ENCODE measurements at regions not wholly inside any gene's neighbourhood (a gene's known extent, or its start where the extent isn't known, plus 50 kb on each side); places are given as distances from the start of the nearest gene placed in this dataset.

DNA sequence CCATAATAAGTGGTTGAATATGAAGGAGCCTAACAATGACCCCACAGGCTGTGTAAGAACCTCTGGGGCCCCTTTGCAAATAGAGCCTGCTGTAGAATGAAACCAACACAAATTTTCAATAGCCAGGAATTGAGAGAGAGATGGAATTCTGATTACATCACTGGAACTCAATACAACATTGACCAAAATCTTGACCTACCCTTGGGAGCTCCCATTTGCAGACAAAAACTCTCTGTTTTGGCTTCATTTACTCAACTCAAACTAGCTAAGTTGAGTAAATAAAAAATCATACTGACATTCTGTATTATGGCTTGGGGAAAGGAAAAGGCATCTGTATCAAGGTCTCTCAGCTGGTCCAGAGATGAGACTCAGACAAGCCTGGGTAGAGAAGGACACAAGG is 91.0 kb downstream of the TBX3 start:
- TF ChIP-seq EP300 (IDR thresholded peaks at IDR 0.05; ENCODE audit: borderline replicate concordance in 1 of 2, low read depth in 2 of 2, low read length in 2 of 2) (no peak), KDM4A (IDR thresholded peaks at IDR 0.05; ENCODE audit: low read depth, low read length, severe bottlenecking) (no peak), EGR1 (IDR thresholded peaks at IDR 0.05; ENCODE audit: borderline replicate concordance, low read depth, low read length) (no peak), HDAC2 (IDR thresholded peaks at IDR 0.05; ENCODE audit: borderline replicate concordance in 1 of 2, low read depth in 2 of 2, low read length in 2 of 2) (no peak), POLR2A (IDR thresholded peaks at IDR 0.05; ENCODE audit: control extremely low read depth in 1 of 2, low read depth in 2 of 2, low read length in 2 of 2) (no peak)
- TF ChIP-seq, protein P1, sequence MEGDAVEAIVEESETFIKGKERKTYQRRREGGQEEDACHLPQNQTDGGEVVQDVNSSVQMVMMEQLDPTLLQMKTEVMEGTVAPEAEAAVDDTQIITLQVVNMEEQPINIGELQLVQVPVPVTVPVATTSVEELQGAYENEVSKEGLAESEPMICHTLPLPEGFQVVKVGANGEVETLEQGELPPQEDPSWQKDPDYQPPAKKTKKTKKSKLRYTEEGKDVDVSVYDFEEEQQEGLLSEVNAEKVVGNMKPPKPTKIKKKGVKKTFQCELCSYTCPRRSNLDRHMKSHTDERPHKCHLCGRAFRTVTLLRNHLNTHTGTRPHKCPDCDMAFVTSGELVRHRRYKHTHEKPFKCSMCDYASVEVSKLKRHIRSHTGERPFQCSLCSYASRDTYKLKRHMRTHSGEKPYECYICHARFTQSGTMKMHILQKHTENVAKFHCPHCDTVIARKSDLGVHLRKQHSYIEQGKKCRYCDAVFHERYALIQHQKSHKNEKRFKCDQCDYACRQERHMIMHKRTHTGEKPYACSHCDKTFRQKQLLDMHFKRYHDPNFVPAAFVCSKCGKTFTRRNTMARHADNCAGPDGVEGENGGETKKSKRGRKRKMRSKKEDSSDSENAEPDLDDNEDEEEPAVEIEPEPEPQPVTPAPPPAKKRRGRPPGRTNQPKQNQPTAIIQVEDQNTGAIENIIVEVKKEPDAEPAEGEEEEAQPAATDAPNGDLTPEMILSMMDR (IDR thresholded peaks at IDR 0.05; ENCODE audit: control extremely low read depth in 1 of 3, insufficient read depth in 1 of 3, low read depth in 1 of 3, low read length in 3 of 3) = no peak
